A204.1 (cell line): ENCODE measurements at regions not wholly inside any gene's neighbourhood (a gene's known extent, or its start where the extent isn't known, plus 50 kb on each side); places are given as distances from the start of the nearest gene placed in this dataset.
"Not testable (repeated sequence)": the region's sequence is repeated elsewhere in the genome, so short reads cannot be mapped to it uniquely, and the experiment has no call there.

Experiments
- FAIRE-seq: peaks from 2 replicates; lab custom pipeline; 2012; peaks lifted over from hg19 to GRCh38; lab: Jason Lieb, UNC

- no peak for FAIRE-seq
Measured at GRCh38 chr17:63293323-63294075, 152.6 kb downstream of the CYB561 start.

GRCh38 chr17:63294776-63295175 lies 151.3 kb downstream of the CYB561 start:
- no peak for FAIRE-seq

GRCh38 chr17:63295288-63295687 lies 150.8 kb downstream of the CYB561 start:
- FAIRE-seq = no peak

- FAIRE-seq = no peak
Measured at GRCh38 chr17:63295839-63296590, 150.1 kb downstream of the CYB561 start.

- not testable (repeated sequence) for FAIRE-seq
Measured at GRCh38 chr17:63298916-63299315, 147.2 kb downstream of the CYB561 start.

GRCh38 chr17:63304704-63305261 lies 141.3 kb downstream of the CYB561 start:
- no peak for FAIRE-seq

GRCh38 chr17:63305857-63306256 lies 140.2 kb downstream of the CYB561 start:
- FAIRE-seq = no peak

GRCh38 chr17:63306855-63307254 lies 139.3 kb downstream of the CYB561 start:
- FAIRE-seq = no peak

- no peak for FAIRE-seq
Measured at GRCh38 chr17:63308272-63308671, 137.8 kb downstream of the CYB561 start.

- FAIRE-seq = no peak
Measured at GRCh38 chr17:63309021-63309420, 137.1 kb downstream of the CYB561 start.

- no peak for FAIRE-seq
Measured at GRCh38 chr17:63311416-63311937, 134.6 kb downstream of the CYB561 start.

GRCh38 chr17:63314761-63315160 lies 131.3 kb downstream of the CYB561 start:
- no peak for FAIRE-seq

- FAIRE-seq = no peak
Measured at GRCh38 chr17:63316100-63316499, 130.0 kb downstream of the CYB561 start.

GRCh38 chr17:63317166-63317840 lies 128.8 kb downstream of the CYB561 start:
- no peak for FAIRE-seq

- FAIRE-seq = no peak
Measured at GRCh38 chr17:63325808-63326207, 120.3 kb downstream of the CYB561 start.

- FAIRE-seq = no peak
Measured at GRCh38 chr17:63329876-63330275, 116.2 kb downstream of the CYB561 start.

- FAIRE-seq = no peak
Measured at GRCh38 chr17:63331301-63332061, 114.6 kb downstream of the CYB561 start.

- no peak for FAIRE-seq
Measured at GRCh38 chr17:63332286-63332685, 113.8 kb downstream of the CYB561 start.

GRCh38 chr17:63333869-63334268 lies 112.2 kb downstream of the CYB561 start:
- no peak for FAIRE-seq

- FAIRE-seq = no peak
Measured at GRCh38 chr17:63335831-63336230, 110.3 kb downstream of the CYB561 start.

GRCh38 chr17:63337579-63337978 lies 108.5 kb downstream of the CYB561 start:
- no peak for FAIRE-seq

GRCh38 chr17:63338272-63338671 lies 107.8 kb downstream of the CYB561 start:
- no peak for FAIRE-seq
